K562 (cell line): ENCODE measurements at regions not wholly inside any gene's neighbourhood (a gene's known extent, or its start where the extent isn't known, plus 50 kb on each side); places are given as distances from the start of the nearest gene placed in this dataset.

Experiments used
- ATAC-seq: fragments of 200-7000 bp; cut with Tn5 transposase; 3 replicates; pipeline ENCODE4 v1.9.1; 2020; ENCODE audit warnings: moderate library complexity
- BruUV-seq: library from RNA; stranded (reverse); fragments of 400-500 nt; replicated peaks from 2 replicates; lab custom pipeline; 2021; lab: Mats Ljungman, UMichigan
- CTCF ChIA-PET: fragments of 300-600 bp; formaldehyde crosslinking; extraction: SDS; loops from one replicate; lab custom pipeline; 2021; ENCODE audit warnings: low intra/inter-chr PET ratio; lab: Yijun Ruan, JAX
- POLR2A ChIA-PET: fragments of 300-600, 350-650 bp; sonication (Branson Sonifier 250); formaldehyde crosslinking; extraction: SDS; loops from one replicate; lab custom pipeline; 2021; ENCODE audit warnings: antibody characterized with exemption, inconsistent platforms; lab: Yijun Ruan, JAX
- DNase-seq, 4 experiments: peaks; one replicate each; pipeline versions ENCODE4 v3.0.0 to v3.0.0-alpha.2; 2011 to 2018; ENCODE audit warnings: low spot score in 3 of 4, mixed read lengths in 3 of 4; ENCODE audit errors: extremely low read depth in 1 of 4
- FAIRE-seq: peaks from 2 replicates; lab custom pipeline; 2011; peaks lifted over from hg19 to GRCh38; lab: Jason Lieb, UNC
- H2AFZ ChIP-seq: 2 replicates; pipeline ENCODE4 v1.6.0; 2011; ENCODE audit warnings: low read depth, low read length, control low read depth, inconsistent platforms
- H3K27ac ChIP-seq: fragments of 200-600 bp; 3 replicates; pipeline ENCODE4 v1.8.0; 2011; ENCODE audit warnings: low read depth, mild to moderate bottlenecking, control low read depth, inconsistent platforms, low read length, moderate library complexity, mixed read lengths; ENCODE audit errors: extremely low read depth
- H3K27me3 ChIP-seq, 2 experiments: fragments of 300-600 bp in 1 of 2; 2 replicates in 1 of 2; 3 replicates in 1 of 2; pipeline versions ENCODE4 v1.6.0 to v1.8.0; 2011; ENCODE audit warnings: inconsistent platforms in 2 of 2, low read length in 2 of 2, mild to moderate bottlenecking in 1 of 2, mixed read lengths in 1 of 2, moderate library complexity in 1 of 2; ENCODE audit not compliant: control insufficient read depth in 2 of 2, insufficient read depth in 2 of 2
- H3K36me3 ChIP-seq: fragments of 300-600 bp; 3 replicates; pipeline ENCODE4 v1.8.0; 2011; ENCODE audit warnings: mild to moderate bottlenecking, low read length, inconsistent platforms; ENCODE audit not compliant: control insufficient read depth, insufficient read depth
- H3K4me1 ChIP-seq, 2 experiments: fragments of 200-600 bp in 1 of 2; replicated peaks in 1 of 2; 2 replicates in 1 of 2; 3 replicates in 1 of 2; pipeline versions ENCODE4 v1.5.1 to v1.8.0; 2011; ENCODE audit warnings: inconsistent platforms in 2 of 2, low read length in 2 of 2, mild to moderate bottlenecking in 1 of 2, mixed read lengths in 1 of 2, moderate library complexity in 1 of 2; ENCODE audit not compliant: control insufficient read depth in 2 of 2, insufficient read depth in 2 of 2
- H3K4me2 ChIP-seq: 2 replicates; pipeline ENCODE4 v1.6.1; 2011; ENCODE audit warnings: low read length, control low read depth, inconsistent platforms, mixed read lengths; ENCODE audit not compliant: insufficient read depth
- H3K4me3 ChIP-seq: fragments of 200-600 bp; sonication (generic), shearing (Covaris generic); 2 replicates; pipeline ENCODE4 v1.5.1; 2016; ENCODE audit warnings: control low read depth, inconsistent platforms
- H3K79me2 ChIP-seq: fragments of 200-600 bp; 3 replicates; pipeline ENCODE4 v1.8.0; 2011; ENCODE audit warnings: low read length, inconsistent platforms; ENCODE audit not compliant: control insufficient read depth, insufficient read depth
- H3K9ac ChIP-seq, 2 experiments: 2 replicates each; pipeline versions ENCODE4 v1.6.0 to v1.6.1; 2011; ENCODE audit warnings: low read depth in 2 of 2, low read length in 2 of 2, control low read depth in 1 of 2, inconsistent platforms in 1 of 2, mild to moderate bottlenecking in 1 of 2, mixed read lengths in 1 of 2; ENCODE audit not compliant: insufficient read depth in 1 of 2
- H3K9me1 ChIP-seq: one replicate; pipeline ENCODE4 v1.6.0; 2011; ENCODE audit warnings: inconsistent platforms, mild to moderate bottlenecking, low read length, moderate library complexity; ENCODE audit not compliant: control insufficient read depth, insufficient read depth
- H3K9me3 ChIP-seq: replicated peaks from 2 replicates; pipeline ENCODE4 v1.5.1; 2011; ENCODE audit warnings: low read depth, low read length, inconsistent platforms; ENCODE audit not compliant: control insufficient read depth, insufficient read depth
- H4K20me1 ChIP-seq: replicated peaks from 2 replicates; pipeline ENCODE4 v1.6.1; 2011; ENCODE audit warnings: low read length, inconsistent platforms, mixed read lengths; ENCODE audit not compliant: control insufficient read depth, insufficient read depth
- ADNP ChIP-seq: fragments of 200-800 bp; sonication (Bioruptor generic); IDR thresholded peaks from 2 replicates; pipeline ENCODE4 v1.6.1; 2016; ENCODE audit warnings: missing genetic modification characterization, missing compliant biosample characterization
- ATF3 ChIP-seq, 2 experiments: fragments of 450-650 bp in 1 of 2; sonication (generic) in 1 of 2; formaldehyde crosslinking in 1 of 2; IDR thresholded peaks in 1 of 2; conservative IDR thresholded peaks in 1 of 2; 2 replicates each; pipeline versions ENCODE4 v1.6.1 to v1.8.1; 2016 to 2023; ENCODE audit warnings: mild to moderate bottlenecking in 2 of 2, moderate library complexity in 2 of 2, inconsistent platforms in 1 of 2, missing genetic modification reagents in 1 of 2
- CHD1 ChIP-seq: fragments of 200-600 bp; sonication (generic); IDR thresholded peaks from one replicate; pipeline ENCODE4 v1.6.1; 2012; ENCODE audit warnings: mild to moderate bottlenecking, moderate library complexity, low read length, inconsistent platforms
- E2F1 ChIP-seq: sonication (generic); formaldehyde crosslinking; IDR thresholded peaks from 2 replicates; pipeline ENCODE4 v1.8.1; 2023; ENCODE audit warnings: mild to moderate bottlenecking, missing genetic modification reagents, moderate library complexity
- ELF4 ChIP-seq: fragments of 450-650 bp; formaldehyde crosslinking; IDR thresholded peaks from 2 replicates; pipeline ENCODE4 v1.4.0; 2022; ENCODE audit warnings: missing genetic modification characterization
- ESRRA ChIP-seq: fragments of 450-650 bp; IDR thresholded peaks from 2 replicates; pipeline ENCODE4 v1.6.1; 2014; ENCODE audit warnings: low read depth, mild to moderate bottlenecking, moderate library complexity, borderline replicate concordance
- FOSL1 ChIP-seq: fragments of 200-800 bp; sonication (Bioruptor generic); conservative IDR thresholded peaks from 2 replicates; pipeline ENCODE4 v1.6.1; 2016; ENCODE audit warnings: missing genetic modification characterization, missing compliant biosample characterization
- HIVEP1 ChIP-seq: fragments of 250-450 bp; sonication (Bioruptor Pico); IDR thresholded peaks from 2 replicates; pipeline ENCODE4 v1.4.0; 2020; ENCODE audit warnings: mild to moderate bottlenecking
- KAT2B ChIP-seq: IDR thresholded peaks from one replicate; pipeline ENCODE4 v1.6.1; 2012; ENCODE audit warnings: low read depth, mild to moderate bottlenecking, control low read depth, inconsistent platforms, low read length, moderate library complexity
- MBD2 ChIP-seq: sonication (generic); IDR thresholded peaks from 2 replicates; pipeline ENCODE4 v1.6.1; 2016; ENCODE audit warnings: low read depth, borderline replicate concordance
- NCOA4 ChIP-seq: fragments of 450-650 bp; IDR thresholded peaks from 2 replicates; pipeline ENCODE4 v1.6.1; 2018; ENCODE audit warnings: mild to moderate bottlenecking; ENCODE audit not compliant: partially characterized antibody
- PHB2 ChIP-seq: fragments of 450-650 bp; IDR thresholded peaks from 2 replicates; pipeline ENCODE4 v1.6.1; 2017; ENCODE audit warnings: low read depth
- PRPF4 ChIP-seq: fragments of 200-400 bp; formaldehyde crosslinking; IDR thresholded peaks from one replicate; pipeline ENCODE4 v1.6.1; 2017; ENCODE audit warnings: low read length, low read depth, mild to moderate bottlenecking; ENCODE audit not compliant: insufficient read depth, poor library complexity, severe bottlenecking
- TFAM ChIP-seq: fragments of 250-450 bp; sonication (Bioruptor Pico); conservative IDR thresholded peaks from 2 replicates; pipeline ENCODE4 v1.5.0; 2021; ENCODE audit warnings: mild to moderate bottlenecking, moderate library complexity
- WGBS: fragments of 100-300 bp; shearing (Covaris generic); methylation state at CpG from one replicate; pipeline ENCODE4 v1.1.6; 2016; ENCODE audit warnings: low coverage, mixed read lengths; ENCODE audit not compliant: insufficient coverage; ENCODE audit errors: missing lambda C conversion rate; 5-methylcytosine and 5-hydroxymethylcytosine counted together
- in situ Hi-C: fragments of 300-500 bp; cut with MboI; formaldehyde crosslinking; loops from 4 replicates; pipeline ENCODE4 v1.15.0; 2018; ENCODE audit warnings: inconsistent platforms, mixed read lengths
- intact Hi-C: fragments of 100-400 bp; cut with micrococcal nuclease; formaldehyde crosslinking; loops from 2 replicates; pipeline ENCODE4 v1.14.2; 2022
- TF ChIP-seq, protein P1 (sequence below), 2 experiments: fragments of 200-800 bp in 1 of 2; sonication (Bioruptor generic) in 1 of 2; sonication (generic) in 1 of 2; formaldehyde crosslinking in 1 of 2; IDR thresholded peaks in 1 of 2; conservative IDR thresholded peaks in 1 of 2; 2 replicates each; pipeline versions ENCODE4 v1.5.0 to v1.6.1; 2016 to 2020; ENCODE audit warnings: missing compliant biosample characterization in 1 of 2, missing genetic modification characterization in 1 of 2, missing genetic modification reagents in 1 of 2
- TF ChIP-seq, protein P2 (sequence below): IDR thresholded peaks from 3 replicates; pipeline ENCODE4 v1.6.1; 2011; ENCODE audit warnings: borderline replicate concordance, mild to moderate bottlenecking; ENCODE audit not compliant: insufficient read length, insufficient read depth

DNA sequence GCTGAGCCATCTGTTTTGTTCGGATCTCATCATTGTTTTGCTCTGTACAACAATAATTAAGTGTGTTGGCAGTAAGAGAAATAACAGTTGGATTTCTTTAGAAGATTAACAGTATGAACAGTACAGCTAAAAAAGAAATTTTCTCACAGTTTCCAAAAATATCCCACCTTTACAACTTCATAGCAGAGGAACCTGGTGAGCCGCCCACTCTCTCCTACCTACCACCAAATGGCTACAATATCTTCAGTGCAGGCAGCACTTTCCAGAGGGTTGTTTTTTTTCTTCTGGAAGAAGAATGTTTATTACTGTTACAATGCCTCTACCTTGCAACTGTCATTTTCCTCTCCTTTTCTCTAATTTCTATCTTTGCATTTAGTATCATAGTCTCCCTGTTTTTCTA, 1577.5 kb upstream of the PRR20A start (continued):
- TF ChIP-seq CHD1 = no peak
- TF ChIP-seq ADNP (tag) = no peak
- no peak for TF ChIP-seq ESRRA

DNA sequence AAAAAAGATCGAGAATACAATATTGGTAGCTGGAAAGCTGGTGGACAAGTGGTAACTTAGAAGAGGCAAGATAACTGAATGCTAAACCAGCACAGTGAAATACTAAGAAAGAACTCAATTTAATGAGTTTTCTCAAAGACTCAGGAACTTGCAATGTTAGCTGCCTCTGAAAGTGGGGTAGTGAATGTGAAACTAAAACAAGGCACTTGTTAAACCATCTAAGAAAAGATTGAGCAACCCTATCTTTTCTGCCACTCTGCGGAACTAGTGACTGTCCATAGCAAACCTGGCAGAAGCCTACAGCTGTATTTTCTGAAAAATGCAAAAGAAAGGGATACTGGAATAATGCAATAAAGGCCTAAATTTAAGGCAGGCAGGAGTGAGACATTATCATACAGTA, 1574.4 kb upstream of the PRR20A start:
- ChIA-PET POLR2A (no interaction called here), CTCF (no interaction called here)
- DNase-seq (no peak), FAIRE-seq (no peak), ATAC-seq (no peak)
- Histone ChIP-seq H3K4me2 (no peak overlapping the region), H3K9me1 (no peaks in the 10 kb centered on the region), H3K36me3 (no peaks in the 10 kb centered on the region), H3K27me3 (no peaks in the 10 kb centered on the region), H4K20me1 (no peaks in the 10 kb centered on the region), H3K4me3 (no peak overlapping the region), H3K4me1 (no peaks in the 10 kb centered on the region), H3K9me3 (no peaks in the 10 kb centered on the region), H2AFZ (no peak overlapping the region), H3K27ac (no peak overlapping the region), H3K9ac (no peak overlapping the region), H3K79me2 (no peaks in the 10 kb centered on the region)
- 0% methylated on average over 2 of the region's 2 CpGs for WGBS
- no TSS peak for BruUV-seq
- no peak for TF ChIP-seq TFAM
- TF ChIP-seq NCOA4 = no peak
- TF ChIP-seq ELF4 (CRISPR knock-in tag) = no peak
- no peak for TF ChIP-seq KAT2B
- TF ChIP-seq, protein P1, sequence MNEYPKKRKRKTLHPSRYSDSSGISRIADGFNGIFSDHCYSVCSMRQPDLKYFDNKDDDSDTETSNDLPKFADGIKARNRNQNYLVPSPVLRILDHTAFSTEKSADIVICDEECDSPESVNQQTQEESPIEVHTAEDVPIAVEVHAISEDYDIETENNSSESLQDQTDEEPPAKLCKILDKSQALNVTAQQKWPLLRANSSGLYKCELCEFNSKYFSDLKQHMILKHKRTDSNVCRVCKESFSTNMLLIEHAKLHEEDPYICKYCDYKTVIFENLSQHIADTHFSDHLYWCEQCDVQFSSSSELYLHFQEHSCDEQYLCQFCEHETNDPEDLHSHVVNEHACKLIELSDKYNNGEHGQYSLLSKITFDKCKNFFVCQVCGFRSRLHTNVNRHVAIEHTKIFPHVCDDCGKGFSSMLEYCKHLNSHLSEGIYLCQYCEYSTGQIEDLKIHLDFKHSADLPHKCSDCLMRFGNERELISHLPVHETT (CRISPR knock-in tag; conservative IDR thresholded peaks at IDR 0.05 in 1 of 2, IDR thresholded peaks at IDR 0.05 in 1 of 2) = no peak
- TF ChIP-seq HIVEP1 (CRISPR knock-in tag) = no peak
- no peak for TF ChIP-seq ATF3 (IDR thresholded peaks at IDR 0.05)
- no peak for TF ChIP-seq ATF3 (CRISPR knock-in tag; conservative IDR thresholded peaks at IDR 0.05)
- TF ChIP-seq PRPF4 = no peak
- no peak for TF ChIP-seq PHB2
- no peak for TF ChIP-seq E2F1 (CRISPR knock-in tag)
- TF ChIP-seq, protein P2, sequence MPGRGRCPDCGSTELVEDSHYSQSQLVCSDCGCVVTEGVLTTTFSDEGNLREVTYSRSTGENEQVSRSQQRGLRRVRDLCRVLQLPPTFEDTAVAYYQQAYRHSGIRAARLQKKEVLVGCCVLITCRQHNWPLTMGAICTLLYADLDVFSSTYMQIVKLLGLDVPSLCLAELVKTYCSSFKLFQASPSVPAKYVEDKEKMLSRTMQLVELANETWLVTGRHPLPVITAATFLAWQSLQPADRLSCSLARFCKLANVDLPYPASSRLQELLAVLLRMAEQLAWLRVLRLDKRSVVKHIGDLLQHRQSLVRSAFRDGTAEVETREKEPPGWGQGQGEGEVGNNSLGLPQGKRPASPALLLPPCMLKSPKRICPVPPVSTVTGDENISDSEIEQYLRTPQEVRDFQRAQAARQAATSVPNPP = no peak
- TF ChIP-seq MBD2 = no peak
- TF ChIP-seq FOSL1 (tag) = no peak
- in situ Hi-C loops (no loop called here), intact Hi-C loops (no loop called here)
